Mucosa of rectum (tissue), 2 donors: ENCODE measurements at regions not wholly inside any gene's neighbourhood (a gene's known extent, or its start where the extent isn't known, plus 50 kb on each side); places are given as distances from the start of the nearest gene placed in this dataset.
"Not testable (repeated sequence)": the region's sequence is repeated elsewhere in the genome, so short reads cannot be mapped to it uniquely, and the experiment has no call there.

Experiments
- H3K27ac ChIP-seq, 2 donors: one replicate each; pipeline ENCODE4 v1.7.0; 2013; ENCODE audit warnings: inconsistent platforms in 2 of 2, low read depth in 2 of 2, low read length in 2 of 2
- H3K27me3 ChIP-seq, 2 donors: one replicate each; pipeline ENCODE4 v1.7.0; 2013; ENCODE audit warnings: low read length in 2 of 2; ENCODE audit not compliant: control insufficient read depth in 2 of 2, insufficient read depth in 2 of 2
- H3K36me3 ChIP-seq, 2 donors: one replicate each; pipeline ENCODE4 v1.7.0; 2013; ENCODE audit warnings: low read length in 2 of 2; ENCODE audit not compliant: control insufficient read depth in 2 of 2, insufficient read depth in 2 of 2
- H3K4me1 ChIP-seq, 2 donors: one replicate each; pipeline ENCODE4 v1.7.0; 2013; ENCODE audit warnings: low read length in 2 of 2, mild to moderate bottlenecking in 1 of 2; ENCODE audit not compliant: control insufficient read depth in 2 of 2, insufficient read depth in 2 of 2
- H3K4me3 ChIP-seq, 2 donors: one replicate each; pipeline ENCODE4 v1.7.0; 2013; ENCODE audit warnings: low read length in 2 of 2
- H3K9ac ChIP-seq, 2 donors: one replicate each; pipeline ENCODE4 v1.7.0; 2013; ENCODE audit warnings: low read length in 2 of 2, low read depth in 1 of 2, mild to moderate bottlenecking in 1 of 2
- H3K9me3 ChIP-seq, 2 donors: one replicate each; pipeline ENCODE4 v1.7.0; 2013; ENCODE audit warnings: low read length in 2 of 2; ENCODE audit not compliant: control insufficient read depth in 2 of 2
- donor health status: healthy.
- donor health status: Normal muscosa, but diverticular disease.

- Histone ChIP-seq H3K9me3 (no peaks in the 10 kb centered on the region), H3K27me3 (no peaks in the 10 kb centered on the region), H3K9ac (no peak overlapping the region), H3K36me3 (no peaks in the 10 kb centered on the region), H3K4me3 (no peak overlapping the region), H3K4me1 (peaks cover 2 to 3% of the 10 kb centered on the region in 2 donors), H3K27ac (no peak overlapping the region)
These were observed 536.8 kb upstream of the NRP1 start for GRCh38 chr10:33871061-33871956.

DNA sequence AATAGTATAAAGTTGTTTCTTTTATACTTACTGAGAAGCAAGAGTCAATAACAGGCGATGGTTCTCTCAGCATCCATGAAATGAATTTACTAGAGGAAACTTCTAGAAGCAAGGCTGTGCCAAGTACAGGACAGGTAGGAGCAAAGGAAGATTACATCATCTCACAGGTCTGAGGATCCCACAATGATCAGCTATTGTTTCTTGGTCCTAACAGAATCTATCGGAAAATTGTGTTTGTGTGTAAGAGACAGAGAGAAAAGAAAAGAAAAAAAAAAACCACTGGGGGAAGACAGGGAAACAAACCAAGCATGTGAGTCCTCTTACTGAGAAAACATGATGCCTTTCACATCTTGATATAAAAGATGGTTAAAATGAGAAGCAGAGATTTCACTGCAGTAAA, 535.0 kb upstream of the NRP1 start:
- Histone ChIP-seq H3K36me3 (no peaks in the 10 kb centered on the region), H3K9ac (no peak overlapping the region), H3K4me1 (no peaks in the 10 kb centered on the region), H3K27me3 (no peaks in the 10 kb centered on the region), H3K27ac (no peak overlapping the region), H3K4me3 (no peak overlapping the region), H3K9me3 (no peaks in the 10 kb centered on the region)

- no peak overlapping the region for H3K27ac ChIP-seq
- H3K9ac ChIP-seq, result no peak overlapping the region
- no peaks in the 10 kb centered on the region for H3K36me3 ChIP-seq
- no peaks in the 10 kb centered on the region for H3K27me3 ChIP-seq
- H3K4me1 ChIP-seq, result no peaks in the 10 kb centered on the region
- H3K4me3 ChIP-seq, result no peak overlapping the region
- H3K9me3 ChIP-seq, result no peaks in the 10 kb centered on the region
These were observed 534.6 kb upstream of the NRP1 start for GRCh38 chr10:33869028-33869427.

DNA sequence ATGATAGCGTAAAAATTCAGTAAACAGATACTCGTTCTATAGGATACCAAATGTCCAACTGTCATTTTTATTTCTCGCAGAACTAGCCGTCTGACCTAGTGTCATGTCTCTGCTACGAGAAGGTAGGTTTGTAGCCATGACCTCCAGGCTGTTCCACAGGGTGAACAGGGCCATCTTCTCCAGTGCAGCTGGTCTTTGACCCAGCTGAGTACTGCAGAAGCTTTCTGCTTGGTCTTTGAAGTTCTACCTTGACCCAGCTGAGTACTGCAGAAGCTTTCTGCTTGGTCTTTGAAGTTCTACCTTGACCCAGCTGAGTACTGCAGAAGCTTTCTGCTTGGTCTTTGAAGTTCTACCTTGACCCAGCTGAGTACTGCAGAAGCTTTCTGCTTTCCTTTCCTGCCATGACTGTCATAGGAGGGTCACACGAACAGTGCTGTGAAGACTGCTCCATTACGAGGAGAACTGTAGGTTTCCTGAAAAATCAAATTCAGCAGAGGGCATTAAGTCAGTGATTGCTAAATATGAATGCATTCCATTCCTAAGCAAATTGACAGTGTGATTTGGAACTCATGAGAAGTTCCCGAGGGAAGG, 532.8 kb upstream of the NRP1 start:
- not testable (repeated sequence) for H3K27me3 ChIP-seq, H3K9ac ChIP-seq, H3K27ac ChIP-seq

DNA sequence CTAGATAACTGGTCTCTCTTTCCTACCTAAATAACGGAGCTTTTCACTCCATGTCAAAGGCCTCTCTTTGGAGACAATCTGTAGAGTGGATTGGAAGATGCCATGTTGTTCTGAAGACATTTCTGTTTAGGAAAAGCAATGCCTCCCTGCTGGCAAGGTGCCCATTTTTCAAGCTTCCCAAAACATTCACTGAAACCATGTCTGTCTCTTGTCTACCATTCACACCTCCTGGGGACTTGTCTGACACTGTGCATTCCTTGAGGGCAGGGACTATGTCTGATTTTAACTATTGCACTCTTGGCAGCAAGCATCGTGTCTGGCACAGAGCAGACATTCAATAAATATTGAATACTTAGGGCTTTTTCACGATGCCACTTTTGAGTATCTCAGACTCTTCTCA, 528.9 kb upstream of the NRP1 start:
- no peak overlapping the region for H3K4me3 ChIP-seq
- no peaks in the 10 kb centered on the region for H3K4me1 ChIP-seq
- no peaks in the 10 kb centered on the region for H3K36me3 ChIP-seq
- no peak overlapping the region for H3K9ac ChIP-seq
- H3K9me3 ChIP-seq, result no peaks in the 10 kb centered on the region
- no peaks in the 10 kb centered on the region for H3K27me3 ChIP-seq
- H3K27ac ChIP-seq, result no peak overlapping the region

More for the DNA sequence above, 532.8 kb upstream of the NRP1 start:
- not testable (repeated sequence) for H3K4me3 ChIP-seq, H3K36me3 ChIP-seq, H3K9me3 ChIP-seq, H3K4me1 ChIP-seq

- Histone ChIP-seq H3K4me3 (no peak overlapping the region), H3K9ac (no peak overlapping the region), H3K27me3 (no peaks in the 10 kb centered on the region), H3K4me1 (no peaks in the 10 kb centered on the region), H3K27ac (no peak overlapping the region), H3K9me3 (no peaks in the 10 kb centered on the region), H3K36me3 (no peaks in the 10 kb centered on the region)
These were observed 528.2 kb upstream of the NRP1 start for GRCh38 chr10:33862536-33863105.

- Histone ChIP-seq H3K27ac (no peak overlapping the region), H3K36me3 (no peaks in the 10 kb centered on the region), H3K9me3 (no peaks in the 10 kb centered on the region)
These were observed 527.4 kb upstream of the NRP1 start for GRCh38 chr10:33861833-33862232.

DNA sequence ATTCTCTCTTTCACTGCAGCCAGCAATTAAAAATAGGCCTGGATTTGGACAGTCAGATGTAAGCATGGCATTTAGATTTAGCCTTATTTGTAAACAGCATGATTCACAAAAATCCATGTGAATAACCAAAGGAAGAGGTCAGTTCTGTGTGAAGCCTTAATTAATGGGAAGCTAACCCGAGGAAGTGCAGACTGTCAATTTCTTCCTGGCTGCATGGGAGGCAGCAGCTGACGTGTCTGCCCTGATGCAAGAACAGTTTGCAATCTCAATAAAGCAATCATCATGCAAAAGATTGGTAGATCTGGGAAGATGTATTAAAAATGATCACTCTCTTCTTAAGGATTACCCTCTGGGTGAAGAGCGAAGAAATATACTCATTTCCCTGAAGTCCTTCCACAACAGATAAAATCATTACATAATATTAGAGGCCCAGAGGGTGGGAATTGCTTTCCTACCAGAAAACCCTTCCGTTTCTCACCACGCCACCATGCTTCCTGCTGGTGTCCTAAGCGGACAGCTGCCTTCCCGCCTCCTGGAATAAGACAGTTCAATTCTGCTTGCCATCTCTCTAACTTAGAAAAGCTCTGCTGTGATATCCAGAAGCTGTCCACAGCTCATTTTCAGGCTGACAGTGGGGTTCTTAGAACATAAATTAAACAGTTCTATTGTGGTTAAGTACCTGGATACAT, 526.7 kb upstream of the NRP1 start:
- H3K36me3 ChIP-seq, result no peaks in the 10 kb centered on the region
- no peaks in the 10 kb centered on the region for H3K4me1 ChIP-seq
- H3K27me3 ChIP-seq, result no peaks in the 10 kb centered on the region
- no peak overlapping the region for H3K27ac ChIP-seq
- no peaks in the 10 kb centered on the region for H3K9me3 ChIP-seq
- no peak overlapping the region for H3K4me3 ChIP-seq
- H3K9ac ChIP-seq, result no peak overlapping the region

More at GRCh38 chr10:33861833-33862232, 527.4 kb upstream of the NRP1 start:
- no peak overlapping the region for H3K9ac ChIP-seq
- H3K27me3 ChIP-seq, result no peaks in the 10 kb centered on the region
- no peaks in the 10 kb centered on the region for H3K4me1 ChIP-seq
- no peak overlapping the region for H3K4me3 ChIP-seq

- Histone ChIP-seq H3K4me3 (no peak overlapping the region), H3K27ac (no peak overlapping the region), H3K27me3 (no peaks in the 10 kb centered on the region), H3K9me3 (no peaks in the 10 kb centered on the region), H3K4me1 (no peaks in the 10 kb centered on the region), H3K36me3 (no peaks in the 10 kb centered on the region), H3K9ac (no peak overlapping the region)
These were observed 526.1 kb upstream of the NRP1 start for GRCh38 chr10:33860552-33860951.
